ENCODE measurements at regions not wholly inside any gene's neighbourhood (a gene's known extent, or its start where the extent isn't known, plus 50 kb on each side); places are given as distances from the start of the nearest gene placed in this dataset.
"Not testable (repeated sequence)": the region's sequence is repeated elsewhere in the genome, so short reads cannot be mapped to it uniquely, and the experiment has no call there.

DNA sequence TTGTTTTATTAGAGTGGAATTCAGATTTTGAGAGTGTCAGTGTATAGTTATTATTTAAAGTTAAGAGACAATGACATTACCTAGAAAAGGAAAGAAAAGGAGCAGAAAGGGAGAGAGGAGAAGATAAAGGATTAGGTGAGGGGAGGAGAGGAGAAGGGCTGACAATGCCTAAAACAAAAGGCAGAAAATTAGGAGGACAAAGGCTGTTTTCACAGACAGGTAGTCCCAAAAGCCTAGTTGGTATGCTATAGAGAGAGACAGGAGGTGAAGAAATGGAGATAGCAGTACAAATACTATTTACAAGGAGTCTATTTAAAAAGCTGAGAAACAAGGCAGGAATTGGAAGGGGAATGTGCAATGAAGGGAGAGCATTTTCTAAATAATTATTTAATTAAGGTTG lies 409.4 kb upstream of the ADGRB3 start:
- Histone ChIP-seq H3K4me1 (ENCODE audit: control insufficient read depth, extremely low read depth, insufficient read depth, low read length) (no peaks in the 10 kb centered on the region), H3K9me3 (replicated peaks; ENCODE audit: control insufficient read depth, insufficient read depth, low read length) (no peaks in the 10 kb centered on the region), H3K4me2 (ENCODE audit: insufficient read depth, low read length) (no peak overlapping the region), H3K4me3 (replicated peaks in 1 of 3; ENCODE audit: insufficient read depth in 1 of 3, low read depth in 1 of 3, low read length in 3 of 3) (no peak overlapping the region), H3K79me2 (ENCODE audit: control insufficient read depth, insufficient read depth, low read length) (no peaks in the 10 kb centered on the region), H2AFZ (ENCODE audit: low read depth, low read length) (no peak overlapping the region), H3K9me1 (replicated peaks; ENCODE audit: control insufficient read depth, extremely low read depth, insufficient read depth, low read length) (no peaks in the 10 kb centered on the region), H3K36me3 (ENCODE audit: control insufficient read depth in 2 of 2, extremely low read depth in 1 of 2, insufficient read depth in 2 of 2, low read length in 2 of 2) (no peaks in the 10 kb centered on the region), H3K27me3 (ENCODE audit: control insufficient read depth in 2 of 2, insufficient read depth in 2 of 2, low read length in 2 of 2) (no peaks in the 10 kb centered on the region), H3K9ac (replicated peaks; ENCODE audit: extremely low read depth, insufficient read depth, low read length) (no peak overlapping the region), H4K20me1 (replicated peaks; ENCODE audit: control insufficient read depth, extremely low read depth, insufficient read depth, low read length) (no peaks in the 10 kb centered on the region), H3K27ac (ENCODE audit: insufficient read depth, low read depth, low read length) (no peak overlapping the region)
- DNase-seq (ENCODE audit: low read depth, low spot score) (no peak), FAIRE-seq (no peak)
- intact Hi-C loops (cut with micrococcal nuclease) = loop anchor here (5.0 kb wide), 1 partner anchor 1158 kb away; no protein-coding TSS in a partner anchor
- BruUV-seq (replicated peaks) = no TSS peak
- POLR2A ChIA-PET = no interaction called here
- CTCF ChIA-PET = no interaction called here
- dilution Hi-C loops (cut with MboI; ENCODE audit: extremely low pct_ligation_motif_present, low sequenced_read_pairs) = no loop called here
- no peak for TF ChIP-seq POLR2A (IDR thresholded peaks at IDR 0.05; ENCODE audit: low read depth, low read length)
- TF ChIP-seq POLR2AphosphoS5 (IDR thresholded peaks at IDR 0.05; ENCODE audit: insufficient read depth, low read depth, low read length) = no peak
- TF ChIP-seq MAX (IDR thresholded peaks at IDR 0.05; ENCODE audit: insufficient read depth, insufficient read length) = no peak
- no peak for TF ChIP-seq FOS (IDR thresholded peaks at IDR 0.05; ENCODE audit: borderline replicate concordance, insufficient read depth, low read length)
- TF ChIP-seq EZH2 (IDR thresholded peaks at IDR 0.05; ENCODE audit: borderline replicate concordance, low read depth, low read length, severe bottlenecking) = no peak
- no peak for TF ChIP-seq GATA2 (IDR thresholded peaks at IDR 0.05; ENCODE audit: insufficient read depth, insufficient read length, low read depth, low read length)
- no peak for TF ChIP-seq MYC (IDR thresholded peaks at IDR 0.05; ENCODE audit: low read depth, low read length)

- H3K4me2 ChIP-seq (ENCODE audit: insufficient read depth, low read length) = no peak overlapping the region
- no peaks in the 10 kb centered on the region for H3K4me1 ChIP-seq (ENCODE audit: control insufficient read depth, extremely low read depth, insufficient read depth, low read length)
- H4K20me1 ChIP-seq (replicated peaks; ENCODE audit: control insufficient read depth, extremely low read depth, insufficient read depth, low read length) = no peaks in the 10 kb centered on the region
- POLR2A ChIA-PET = no interaction called here
- no peak for TF ChIP-seq MAX (IDR thresholded peaks at IDR 0.05; ENCODE audit: insufficient read depth, insufficient read length)
- no peak overlapping the region for H3K9ac ChIP-seq (replicated peaks; ENCODE audit: extremely low read depth, insufficient read depth, low read length)
- DNase-seq (ENCODE audit: low read depth, low spot score) (no peak), FAIRE-seq (no peak)
- H3K4me3 ChIP-seq (replicated peaks in 1 of 3; ENCODE audit: insufficient read depth in 1 of 3, low read depth in 1 of 3, low read length in 3 of 3) = no peak overlapping the region
- H3K79me2 ChIP-seq (ENCODE audit: control insufficient read depth, insufficient read depth, low read length) = no peaks in the 10 kb centered on the region
- intact Hi-C loops (cut with micrococcal nuclease) (no loop called here), dilution Hi-C loops (cut with MboI; ENCODE audit: extremely low pct_ligation_motif_present, low sequenced_read_pairs) (no loop called here)
- H3K27me3 ChIP-seq (ENCODE audit: control insufficient read depth in 2 of 2, insufficient read depth in 2 of 2, low read length in 2 of 2) = no peaks in the 10 kb centered on the region
- no peak overlapping the region for H3K27ac ChIP-seq (ENCODE audit: insufficient read depth, low read depth, low read length)
- H3K9me1 ChIP-seq (replicated peaks; ENCODE audit: control insufficient read depth, extremely low read depth, insufficient read depth, low read length) = no peaks in the 10 kb centered on the region
- H3K36me3 ChIP-seq (ENCODE audit: control insufficient read depth in 2 of 2, extremely low read depth in 1 of 2, insufficient read depth in 2 of 2, low read length in 2 of 2) = no peaks in the 10 kb centered on the region
- no peaks in the 10 kb centered on the region for H3K9me3 ChIP-seq (replicated peaks; ENCODE audit: control insufficient read depth, insufficient read depth, low read length)
- no peak overlapping the region for H2AFZ ChIP-seq (ENCODE audit: low read depth, low read length)
- no TSS peak for BruUV-seq (replicated peaks)
- CTCF ChIA-PET = no interaction called here
These were observed 423.8 kb upstream of the ADGRB3 start for GRCh38 chr6:68211242-68211795.

DNA sequence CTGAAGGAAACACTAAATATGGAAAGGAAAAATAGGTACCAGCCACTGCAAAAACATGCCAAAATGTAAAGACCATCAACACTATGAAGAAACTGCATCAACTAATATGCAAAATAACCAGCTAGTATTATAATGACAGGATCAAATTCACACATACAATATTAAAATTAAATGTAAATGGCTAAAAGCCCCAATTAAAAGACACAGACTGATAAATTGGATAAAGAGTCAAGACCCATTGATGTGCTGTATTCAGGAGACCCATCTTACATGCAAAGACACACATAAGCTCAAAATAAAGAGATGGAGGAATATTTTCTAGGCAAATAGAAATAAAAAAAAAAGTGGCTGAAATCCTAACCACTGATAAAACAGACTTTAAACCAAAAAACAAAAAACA lies 427.5 kb upstream of the ADGRB3 start:
- H4K20me1 ChIP-seq (replicated peaks; ENCODE audit: control insufficient read depth, extremely low read depth, insufficient read depth, low read length); POLR2A ChIA-PET; intact Hi-C loops (cut with micrococcal nuclease); CTCF ChIA-PET; DNase-seq (ENCODE audit: low read depth, low spot score); H3K9ac ChIP-seq (replicated peaks; ENCODE audit: extremely low read depth, insufficient read depth, low read length); H3K4me3 ChIP-seq (replicated peaks in 1 of 3; ENCODE audit: insufficient read depth in 1 of 3, low read depth in 1 of 3, low read length in 3 of 3); BruUV-seq (replicated peaks); H3K9me3 ChIP-seq (replicated peaks; ENCODE audit: control insufficient read depth, insufficient read depth, low read length); H3K27me3 ChIP-seq (ENCODE audit: control insufficient read depth in 2 of 2, insufficient read depth in 2 of 2, low read length in 2 of 2); H3K27ac ChIP-seq (ENCODE audit: insufficient read depth, low read depth, low read length); H3K4me2 ChIP-seq (ENCODE audit: insufficient read depth, low read length); H3K36me3 ChIP-seq (ENCODE audit: control insufficient read depth in 2 of 2, extremely low read depth in 1 of 2, insufficient read depth in 2 of 2, low read length in 2 of 2); H2AFZ ChIP-seq (ENCODE audit: low read depth, low read length); H3K4me1 ChIP-seq (ENCODE audit: control insufficient read depth, extremely low read depth, insufficient read depth, low read length); H3K79me2 ChIP-seq (ENCODE audit: control insufficient read depth, insufficient read depth, low read length); H3K9me1 ChIP-seq (replicated peaks; ENCODE audit: control insufficient read depth, extremely low read depth, insufficient read depth, low read length); FAIRE-seq; dilution Hi-C loops (cut with MboI; ENCODE audit: extremely low pct_ligation_motif_present, low sequenced_read_pairs): not testable (repeated sequence)

Measured in endothelial cell of umbilical vein (primary cell).